ENCODE measurements at regions not wholly inside any gene's neighbourhood (a gene's known extent, or its start where the extent isn't known, plus 50 kb on each side); places are given as distances from the start of the nearest gene placed in this dataset.

- in situ Hi-C loops (cut with MboI; ENCODE audit: low pct_ligation_motif_present in 1 of 4, low pct_unique_long_range_greater_than_20kb in 1 of 4, low sequenced_read_pairs in 3 of 4) = no loop called here
- Histone ChIP-seq H3K27ac (no peak overlapping the region), H3K27me3 (no peaks in the 10 kb centered on the region), H3K4me3 (no peak overlapping the region), H3K9me3 (no peaks in the 10 kb centered on the region), H3K36me3 (no peaks in the 10 kb centered on the region), H3K4me1 (no peaks in the 10 kb centered on the region)
- no peak for DNase-seq
- WGBS, 2 donors (ENCODE audit: low coverage in 1 of 2) = 86% methylated on average over 2 of the region's 2 CpGs; no CpG with 5 or more reads in 1 of the 2 donors
- intact Hi-C loops (cut with DNase I; ENCODE audit: low total_unique reads) = no loop called here
- TF ChIP-seq CTCF (IDR thresholded peaks at IDR 0.05) = no peak
Observed at GRCh38 chr2:64350996-64351395, 103.0 kb upstream of the LGALSL start.

DNA sequence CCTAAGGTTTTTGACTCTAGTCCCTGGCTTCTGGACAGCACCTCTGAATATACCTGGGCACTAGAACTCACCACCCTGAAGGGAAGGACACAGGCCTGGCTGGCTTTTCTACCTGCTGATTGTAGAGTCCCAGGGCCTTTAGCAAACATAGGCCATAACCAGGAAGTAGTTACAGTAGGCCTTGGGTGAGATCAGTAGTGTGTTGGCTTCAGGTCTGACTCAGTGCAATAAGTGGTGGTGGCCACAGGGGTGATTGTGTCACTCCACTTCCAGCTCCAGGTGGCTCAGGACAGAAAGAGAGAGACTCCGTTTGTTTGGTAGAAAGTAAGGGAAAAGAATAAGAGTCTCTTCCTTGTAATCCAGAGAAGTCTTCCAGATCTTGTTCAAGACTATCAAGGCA, 101.7 kb upstream of the LGALSL start:
- TF ChIP-seq EP300 (IDR thresholded peaks at IDR 0.05; ENCODE audit: low read depth) = no peak
- TF ChIP-seq POLR2A (IDR thresholded peaks at IDR 0.05) = no peak
- TF ChIP-seq CTCF (IDR thresholded peaks at IDR 0.05) = peak in 1 of 5 experiments; percentile 15
- no peak for TF ChIP-seq POLR2AphosphoS5 (IDR thresholded peaks at IDR 0.05)
- in situ Hi-C loops (cut with MboI; ENCODE audit: low pct_ligation_motif_present in 1 of 4, low pct_unique_long_range_greater_than_20kb in 1 of 4, low sequenced_read_pairs in 3 of 4) = no loop called here
- H3K27me3 ChIP-seq = no peaks in the 10 kb centered on the region
- H3K4me1 ChIP-seq = no peaks in the 10 kb centered on the region
- intact Hi-C loops (cut with DNase I; ENCODE audit: low total_unique reads) = no loop called here
- H3K4me3 ChIP-seq = no peak overlapping the region
- H3K36me3 ChIP-seq = no peaks in the 10 kb centered on the region
- no peaks in the 10 kb centered on the region for H3K9me3 ChIP-seq
- H3K27ac ChIP-seq = no peak overlapping the region
- DNase-seq = no peak
- 92 to 100% methylated on average over 1 of the region's 1 CpG for WGBS, 2 donors (ENCODE audit: low coverage in 1 of 2)

GRCh38 chr2:64354857-64355680, 98.9 kb upstream of the LGALSL start:
- Histone ChIP-seq H3K27ac (no peak overlapping the region), H3K36me3 (no peaks in the 10 kb centered on the region), H3K9me3 (no peaks in the 10 kb centered on the region), H3K27me3 (no peaks in the 10 kb centered on the region), H3K4me1 (peaks cover 6 to 8% (median 7%) of the 10 kb centered on the region in 4 donors), H3K4me3 (no peak overlapping the region)
- DNase-seq = no peak
- intact Hi-C loops (cut with DNase I; ENCODE audit: low total_unique reads) = no loop called here
- TF ChIP-seq POLR2A (IDR thresholded peaks at IDR 0.05) (no peak), CTCF (IDR thresholded peaks at IDR 0.05) (no peak)
- 64 to 73% methylated on average over 2 to 11 of the region's 11 CpGs for WGBS, 2 donors (ENCODE audit: low coverage in 1 of 2)
- in situ Hi-C loops (cut with MboI; ENCODE audit: low pct_ligation_motif_present in 1 of 4, low pct_unique_long_range_greater_than_20kb in 1 of 4, low sequenced_read_pairs in 3 of 4) = no loop called here

- H3K27me3 ChIP-seq = no peaks in the 10 kb centered on the region
- intact Hi-C loops (cut with DNase I; ENCODE audit: low total_unique reads) = no loop called here
- no peak for DNase-seq
- H3K27ac ChIP-seq = no peak overlapping the region
- H3K4me1 ChIP-seq = peaks cover 6 to 12% (median 11%) of the 10 kb centered on the region in 4 donors
- TF ChIP-seq POLR2A (IDR thresholded peaks at IDR 0.05) (no peak), POLR2AphosphoS5 (IDR thresholded peaks at IDR 0.05) (no peak), CTCF (IDR thresholded peaks at IDR 0.05) (no peak), EP300 (IDR thresholded peaks at IDR 0.05; ENCODE audit: low read depth) (no peak)
- 65 to 100% methylated on average over 2 of the region's 2 CpGs for WGBS, 2 donors (ENCODE audit: low coverage in 1 of 2)
- H3K36me3 ChIP-seq = no peaks in the 10 kb centered on the region
- no peaks in the 10 kb centered on the region for H3K9me3 ChIP-seq
- H3K4me3 ChIP-seq = no peak overlapping the region
- in situ Hi-C loops (cut with MboI; ENCODE audit: low pct_ligation_motif_present in 1 of 4, low pct_unique_long_range_greater_than_20kb in 1 of 4, low sequenced_read_pairs in 3 of 4) = no loop called here
Observed at GRCh38 chr2:64356906-64357305, 97.1 kb upstream of the LGALSL start.
